HG02938 (cell line): ENCODE measurements at regions not wholly inside any gene's neighbourhood (a gene's known extent, or its start where the extent isn't known, plus 50 kb on each side); places are given as distances from the start of the nearest gene placed in this dataset.

Source experiments
- ATAC-seq: cut with Tn5 transposase; IDR thresholded peaks from one replicate; pipeline ENCODE4 v1.9.1; 2021; ENCODE audit warnings: mild to moderate bottlenecking, moderate library complexity; ENCODE audit not compliant: unreplicated experiment

DNA sequence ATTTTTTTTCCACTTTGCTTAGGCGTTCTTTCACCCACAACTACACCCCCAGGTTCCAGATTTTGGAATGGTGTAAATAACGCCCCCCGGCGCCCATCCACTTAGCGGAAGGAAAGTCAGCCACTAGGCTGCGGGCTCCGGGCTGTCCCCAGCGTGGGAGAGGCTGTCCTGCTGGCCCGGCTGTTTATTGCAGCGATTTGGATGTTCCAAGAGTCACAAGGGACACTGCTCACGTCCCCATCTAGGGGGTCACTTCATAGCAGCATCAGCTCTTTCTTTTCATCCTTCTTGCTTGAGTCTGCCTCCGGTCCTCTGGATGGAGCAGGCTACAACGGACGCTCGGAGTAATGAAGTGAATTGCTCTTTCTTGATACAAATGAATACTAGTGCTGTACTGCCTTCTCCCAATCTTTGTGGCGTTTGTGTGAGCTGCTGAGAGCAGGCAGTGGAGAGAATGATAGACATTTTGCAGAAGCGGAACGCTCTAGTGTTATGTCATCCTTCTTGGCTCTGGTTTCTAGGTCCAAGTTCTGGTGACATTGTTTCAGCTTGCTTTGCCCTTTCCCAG lies 50.7 kb upstream of the PAIP2B start:
- peak; percentile 38 for ATAC-seq

DNA sequence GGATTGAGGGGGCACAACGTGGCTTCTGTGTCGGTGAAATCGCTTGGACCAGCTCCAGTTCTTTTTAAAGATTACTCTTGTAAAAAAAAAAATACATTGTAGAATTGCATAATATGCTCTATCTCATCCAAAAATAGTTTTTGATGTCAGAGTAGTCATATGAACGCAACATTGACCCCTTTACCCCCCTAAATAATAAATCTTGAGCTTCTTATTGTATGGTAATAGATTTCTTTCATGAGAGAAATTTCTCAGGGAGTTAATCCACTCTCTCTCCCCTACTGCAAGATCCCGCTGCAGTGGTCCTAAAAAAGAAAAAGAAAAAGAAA lies 50.2 kb upstream of the PAIP2B start:
- peak; percentile 2 for ATAC-seq

DNA sequence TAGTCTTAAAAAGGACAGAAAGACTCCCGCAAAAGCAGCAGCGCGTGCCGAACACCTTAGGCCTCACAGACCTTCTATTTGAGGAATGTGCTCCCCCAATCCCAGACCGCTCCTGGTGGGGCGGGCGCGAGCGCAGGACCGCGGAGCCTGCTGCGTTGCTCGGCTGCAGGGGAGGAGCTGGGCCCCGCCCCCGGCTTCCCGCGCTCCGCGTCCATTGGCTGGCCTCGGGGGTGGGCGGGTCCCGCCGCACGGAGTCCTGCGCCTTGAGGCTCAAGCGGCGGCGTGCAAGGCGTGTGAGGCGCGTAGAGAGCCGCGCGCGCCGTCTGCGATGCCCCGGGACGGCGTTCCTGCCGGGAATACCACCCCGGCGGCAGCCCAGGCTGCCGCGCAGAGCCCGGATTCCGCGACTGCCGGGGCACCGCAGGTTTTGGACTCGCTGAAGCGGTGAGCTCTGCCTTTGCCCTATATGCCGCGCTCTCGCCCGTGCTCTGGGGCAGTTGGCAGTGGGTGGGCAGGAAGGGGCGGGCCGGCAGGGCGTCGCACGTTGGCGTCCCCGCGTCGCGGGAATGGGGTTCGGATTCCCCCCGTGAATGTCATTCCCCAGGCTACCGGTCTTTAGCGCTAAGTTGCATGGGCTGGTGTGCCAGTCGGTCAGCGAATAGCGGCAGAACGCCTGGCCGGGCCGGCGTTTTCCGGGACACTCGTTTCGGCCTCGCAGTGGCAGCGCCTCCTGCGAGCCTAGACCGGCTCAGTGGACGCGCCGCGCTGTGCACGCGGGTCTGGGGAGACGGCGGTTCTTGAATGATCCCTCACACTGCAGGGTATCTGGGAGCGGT lies 49.6 kb upstream of the PAIP2B start:
- ATAC-seq: peak; percentile 94
